ENCODE measurements at regions not wholly inside any gene's neighbourhood (a gene's known extent, or its start where the extent isn't known, plus 50 kb on each side); places are given as distances from the start of the nearest gene placed in this dataset.
"Not testable (repeated sequence)": the region's sequence is repeated elsewhere in the genome, so short reads cannot be mapped to it uniquely, and the experiment has no call there.

- DNase-seq, result not testable (repeated sequence)
Measured at GRCh38 chr1:184184614-184185013, 133.1 kb downstream of the TSEN15 start.

GRCh38 chr1:184185347-184185746, 133.8 kb downstream of the TSEN15 start:
- DNase-seq, result no peak

- DNase-seq, result no peak
Measured at GRCh38 chr1:184186167-184186566, 134.6 kb downstream of the TSEN15 start.

DNA sequence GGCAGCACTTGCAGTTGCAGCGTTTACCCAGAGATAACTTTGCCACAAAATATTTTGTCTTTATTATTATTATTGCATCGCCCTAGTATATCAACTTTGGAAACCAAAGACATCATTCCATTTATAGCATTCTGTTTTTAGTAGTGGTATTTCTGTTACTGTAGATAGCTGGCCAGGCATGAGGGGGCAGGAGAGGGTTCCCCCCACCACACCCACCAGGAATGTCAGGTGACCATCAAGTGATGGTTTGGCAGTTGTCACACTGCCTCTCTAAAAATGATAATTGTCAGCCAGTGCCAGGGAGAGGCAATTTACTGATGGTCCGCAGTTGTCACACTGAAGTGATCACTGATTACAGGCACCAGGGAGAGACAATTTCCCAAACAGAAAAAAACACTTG, 135.6 kb downstream of the TSEN15 start:
- no peak for DNase-seq

GRCh38 chr1:184188037-184188436, 136.5 kb downstream of the TSEN15 start:
- DNase-seq, result no peak

DNA sequence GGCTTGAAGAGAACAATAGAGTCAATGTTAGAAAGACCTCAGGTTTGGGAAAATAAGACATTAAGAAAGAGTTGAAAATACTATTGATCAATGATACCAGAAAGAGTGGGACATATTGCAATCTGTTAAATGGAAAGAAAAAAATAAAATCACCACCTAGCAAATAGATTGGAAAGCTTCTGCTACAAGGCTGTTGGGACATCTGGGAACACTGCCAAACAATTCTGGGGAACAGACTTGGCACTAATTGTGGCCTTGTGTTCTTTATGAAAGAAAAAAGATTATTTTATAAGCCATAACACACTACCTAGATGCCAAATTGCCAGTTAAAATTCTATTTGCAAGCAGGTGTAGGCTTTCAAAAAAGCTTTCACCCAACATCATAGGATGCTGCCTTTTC, 137.8 kb downstream of the TSEN15 start:
- DNase-seq, result no peak

DNA sequence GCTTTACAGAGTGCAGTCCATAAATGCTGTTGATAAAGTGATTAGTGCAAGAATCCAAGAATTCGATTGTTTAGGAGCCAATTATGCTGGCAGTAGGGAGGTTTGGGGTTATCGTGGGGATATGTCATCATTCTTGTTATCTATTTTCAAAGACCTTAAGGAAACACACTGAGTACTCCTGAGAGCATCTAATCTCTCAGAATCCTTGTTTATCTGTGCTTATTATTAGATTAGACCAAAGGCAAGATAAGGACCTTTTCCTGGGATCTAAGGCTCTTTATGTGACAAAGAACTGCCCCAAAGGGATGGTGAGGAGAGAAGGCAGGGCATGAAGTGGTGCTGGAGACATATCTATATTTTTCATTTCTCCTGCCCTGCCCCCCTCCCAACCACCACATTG, 139.1 kb downstream of the TSEN15 start:
- no peak for DNase-seq

DNA sequence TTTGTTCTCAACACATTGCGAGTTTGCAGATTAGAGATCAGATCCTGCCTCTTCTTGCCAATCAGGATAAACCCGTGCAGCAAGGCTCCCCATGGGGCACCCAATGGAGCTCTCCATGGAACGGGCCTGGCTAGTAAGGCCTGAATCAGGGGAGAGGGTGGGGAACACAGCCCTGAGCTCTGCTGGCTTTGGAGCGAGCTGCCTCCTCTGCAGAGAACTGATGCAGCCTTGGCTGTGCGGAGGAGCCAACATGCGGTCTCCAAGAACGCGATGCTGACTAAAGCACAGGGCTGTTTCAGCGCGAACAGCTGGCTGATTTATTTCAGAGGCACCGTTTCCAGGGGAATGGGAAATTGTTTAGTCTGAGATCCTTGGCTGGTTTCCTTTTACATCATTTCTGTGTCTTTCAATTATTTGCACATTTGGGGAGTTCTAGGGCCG, 139.7 kb downstream of the TSEN15 start:
- no peak for DNase-seq

DNA sequence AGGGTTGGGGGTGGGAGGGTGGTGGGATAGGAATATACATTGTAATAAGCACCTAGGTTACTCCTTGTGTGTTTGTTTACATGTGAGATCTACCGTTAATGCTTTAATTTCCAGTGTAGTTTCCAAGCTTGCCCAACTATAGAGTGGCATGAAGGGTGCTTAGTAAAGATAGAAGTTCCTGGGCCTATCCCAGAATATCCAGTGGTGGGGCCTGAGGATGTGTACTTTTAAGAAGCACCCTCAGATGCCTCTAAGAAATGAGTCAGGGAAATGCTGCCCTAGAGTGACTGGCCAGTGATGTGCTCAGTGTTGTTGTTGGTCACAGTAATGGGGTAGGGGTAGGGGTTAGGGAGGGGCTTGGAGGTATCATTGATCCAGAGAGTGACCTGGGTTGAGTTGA, 141.3 kb downstream of the TSEN15 start:
- DNase-seq, result no peak

GRCh38 chr1:184193451-184193850, 141.9 kb downstream of the TSEN15 start:
- DNase-seq, result no peak

DNA sequence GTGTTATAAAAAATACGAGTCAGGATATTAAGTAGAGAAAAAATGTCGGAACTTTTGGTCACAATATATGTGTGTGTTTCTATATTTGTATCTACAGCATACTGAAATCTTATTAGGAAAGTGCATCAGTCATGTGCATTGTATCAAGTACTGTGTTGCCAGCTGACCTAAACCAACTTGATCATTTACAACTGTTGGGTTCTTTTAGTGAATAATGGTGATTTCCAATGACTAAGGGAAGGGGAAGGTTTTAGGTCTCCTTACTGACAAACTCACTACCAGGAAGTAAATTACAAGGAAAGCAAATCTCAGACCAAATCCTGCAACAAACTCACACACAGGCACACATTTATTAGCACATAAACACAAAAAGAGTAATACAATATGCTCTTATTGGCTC, 142.7 kb downstream of the TSEN15 start:
- DNase-seq, result no peak

DNA sequence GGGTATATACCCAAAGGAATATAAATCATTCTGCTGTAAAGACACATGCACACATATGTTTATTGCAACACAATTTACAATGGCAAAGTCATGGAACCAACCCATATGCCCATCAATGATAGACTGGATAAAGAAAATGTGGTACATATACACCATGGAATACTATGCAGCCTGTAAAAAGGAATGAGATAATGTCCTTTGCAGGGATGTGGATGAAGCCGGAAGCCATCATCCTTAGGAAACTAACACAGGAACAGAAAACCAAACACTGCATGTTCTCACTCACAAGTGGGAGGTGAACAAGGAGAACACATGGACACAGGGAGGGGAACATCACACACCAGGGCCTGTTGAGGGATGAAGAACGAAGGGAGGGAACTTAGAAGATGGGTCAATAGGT, 144.2 kb downstream of the TSEN15 start:
- DNase-seq, result not testable (repeated sequence)

- DNase-seq, result no peak
Measured at GRCh38 chr1:184197831-184198230, 146.3 kb downstream of the TSEN15 start.

- DNase-seq, result no peak
Measured at GRCh38 chr1:184199036-184199435, 147.5 kb downstream of the TSEN15 start.

GRCh38 chr1:184199438-184200085, 148.0 kb downstream of the TSEN15 start:
- DNase-seq, result no peak

GRCh38 chr1:184208622-184209021, 157.1 kb downstream of the TSEN15 start:
- no peak for DNase-seq

DNA sequence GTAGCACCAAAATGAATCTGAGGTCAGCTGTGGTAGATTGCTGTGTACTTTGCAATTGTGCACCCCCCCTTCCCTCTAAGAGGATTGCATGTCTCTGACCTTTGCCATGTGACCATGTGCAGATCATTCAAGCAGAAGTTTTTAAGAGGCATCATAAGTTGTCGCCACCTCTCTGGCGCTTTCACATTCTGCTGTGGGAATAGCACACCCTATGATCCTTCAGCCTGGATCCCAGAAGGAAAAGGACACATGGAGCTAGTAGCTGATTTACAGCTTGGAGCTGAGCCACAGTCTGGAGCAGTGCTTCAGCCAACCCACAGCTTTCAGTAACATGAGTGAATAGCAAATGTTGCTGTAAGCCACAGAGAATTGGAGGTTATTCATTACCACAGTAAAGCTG, 158.5 kb downstream of the TSEN15 start:
- no peak for DNase-seq

DNA sequence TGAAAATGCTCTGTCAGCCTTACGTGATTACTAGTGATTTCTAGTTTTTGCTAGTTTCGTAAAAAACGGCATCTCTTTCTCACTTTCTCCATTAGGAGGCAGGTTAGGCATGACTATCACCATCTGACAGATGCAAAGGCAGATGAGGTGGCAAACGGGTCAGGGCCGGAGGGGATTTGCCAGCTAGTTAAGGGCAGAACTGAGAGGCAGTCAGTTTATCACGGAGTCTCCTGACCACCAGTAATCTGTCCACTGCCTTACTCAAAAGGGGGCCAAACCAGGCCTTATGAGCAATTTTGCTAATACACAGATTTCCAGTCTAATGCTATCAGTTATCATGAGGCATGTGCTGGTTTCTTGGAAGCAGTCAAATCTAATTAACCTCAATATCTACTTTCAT, 159.3 kb downstream of the TSEN15 start:
- DNase-seq, result no peak

DNA sequence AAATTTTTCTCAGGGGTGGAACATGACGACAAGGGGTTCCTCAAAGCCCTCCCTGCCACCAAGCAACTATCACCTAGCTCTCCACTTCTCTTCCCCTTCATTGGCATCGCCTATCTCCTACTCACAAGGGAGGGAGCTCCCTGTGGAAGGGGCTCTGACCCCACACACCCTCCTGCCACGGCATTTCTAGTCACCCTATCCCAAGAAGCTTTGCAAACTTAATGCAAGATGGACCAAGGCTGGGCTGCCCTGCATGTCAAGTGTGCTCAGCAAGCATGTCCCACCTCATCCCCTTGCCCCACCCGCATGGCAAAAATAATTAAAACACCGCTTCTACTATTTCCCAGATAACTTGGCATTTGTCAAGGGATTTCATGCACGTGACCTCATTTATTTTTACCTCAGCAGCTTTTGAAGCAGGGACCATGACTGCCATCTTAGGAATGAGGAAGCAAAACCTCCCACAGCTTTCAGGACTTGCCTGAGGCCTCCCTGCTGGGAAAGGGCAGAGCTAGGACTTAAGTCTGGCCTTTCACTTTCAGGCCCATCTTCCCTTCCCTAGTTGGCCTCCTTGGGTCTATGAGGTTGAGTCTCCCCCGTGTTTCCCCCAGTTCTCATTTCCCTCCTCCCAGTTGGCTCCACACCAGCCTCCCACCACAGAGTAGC, 161.3 kb downstream of the TSEN15 start:
- no peak for DNase-seq

GRCh38 chr1:184214128-184214527, 162.6 kb downstream of the TSEN15 start:
- DNase-seq, result no peak

DNA sequence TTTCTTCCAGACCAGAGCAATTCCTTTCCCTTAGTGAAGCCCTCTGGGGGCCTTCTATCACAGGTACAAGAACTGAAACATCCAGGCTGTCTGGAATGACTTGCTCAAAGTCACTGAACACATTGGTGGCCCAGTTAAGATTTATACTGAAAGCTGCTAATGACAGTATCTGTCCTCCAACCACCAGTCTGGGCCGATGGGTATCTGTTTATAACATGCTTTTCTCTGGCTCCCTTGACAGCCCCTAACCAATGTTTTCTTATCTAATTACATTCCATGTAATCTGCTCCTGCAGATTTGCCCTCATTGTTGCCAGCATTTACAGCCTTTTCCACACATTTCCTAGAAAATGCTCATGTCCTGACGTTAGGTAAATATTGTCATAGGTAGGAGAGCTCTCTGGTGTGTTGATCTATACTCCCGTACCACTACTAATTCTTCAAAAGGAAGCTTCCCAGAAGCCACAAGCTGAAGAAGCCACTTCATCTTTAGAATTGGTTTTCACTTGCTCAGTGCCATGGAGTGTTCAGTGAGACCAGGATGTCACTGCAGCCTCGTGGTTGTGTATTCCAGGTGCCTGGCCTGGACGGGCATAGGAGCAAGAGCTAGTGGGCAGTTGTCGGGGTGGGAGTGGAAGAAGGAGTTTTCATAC, 163.9 kb downstream of the TSEN15 start:
- DNase-seq, result no peak

- DNase-seq, result no peak
Measured at GRCh38 chr1:184218458-184219075, 167.0 kb downstream of the TSEN15 start.

DNA sequence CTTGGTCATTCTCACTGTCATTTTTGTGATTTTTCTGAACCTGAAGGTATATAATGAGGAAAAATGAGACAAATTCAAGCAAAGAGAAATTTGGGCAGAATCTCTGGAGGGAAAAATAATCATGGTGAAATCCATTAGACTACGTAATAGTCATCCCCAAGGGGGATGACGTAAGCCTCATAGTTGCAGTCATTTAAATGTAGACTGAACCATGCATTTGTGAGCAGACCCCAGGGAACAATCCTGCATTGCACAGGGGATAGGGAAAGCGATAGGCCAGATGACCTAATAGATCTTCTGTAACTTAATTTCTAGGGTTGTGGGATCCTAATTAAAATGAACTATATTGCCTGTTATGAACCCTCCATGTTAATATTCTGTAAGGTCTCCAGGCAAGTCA, 167.4 kb upstream of the C1orf21 start:
- peak in 1 of 2 experiments; percentile 21 for DNase-seq

- DNase-seq, result no peak
Measured at GRCh38 chr1:184219883-184220282, 166.9 kb upstream of the C1orf21 start.

Data from NCI-H1930 (cell line).